ENCODE measurements at regions not wholly inside any gene's neighbourhood (a gene's known extent, or its start where the extent isn't known, plus 50 kb on each side); places are given as distances from the start of the nearest gene placed in this dataset.

GRCh38 chr2:21773168-21773567 lies 649.4 kb downstream of the TDRD15 start:
- no peak for TF ChIP-seq CTCF (IDR thresholded peaks at IDR 0.05)
- no peak for TF ChIP-seq POLR2A (IDR thresholded peaks at IDR 0.05)
- TF ChIP-seq EP300 (IDR thresholded peaks at IDR 0.05): no peak

Measured in ovary (tissue), 3 donors.